HG03060 (cell line): ENCODE measurements at regions not wholly inside any gene's neighbourhood (a gene's known extent, or its start where the extent isn't known, plus 50 kb on each side); places are given as distances from the start of the nearest gene placed in this dataset.
"Not testable (repeated sequence)": the region's sequence is repeated elsewhere in the genome, so short reads cannot be mapped to it uniquely, and the experiment has no call there.

ENCODE experiments used
- ATAC-seq: cut with Tn5 transposase; IDR thresholded peaks from one replicate; pipeline ENCODE4 v1.9.1; 2021; ENCODE audit warnings: low read depth, moderate number of reproducible peaks; ENCODE audit not compliant: unreplicated experiment

GRCh38 chr5:111840036-111840674, 83.2 kb upstream of the NREP start:
- no peak for ATAC-seq

- ATAC-seq, result no peak
Measured at GRCh38 chr5:111839438-111839837, 82.4 kb upstream of the NREP start.

GRCh38 chr5:111836426-111836825, 79.4 kb upstream of the NREP start:
- ATAC-seq, result no peak

GRCh38 chr5:111834926-111835599, 78.1 kb upstream of the NREP start:
- no peak for ATAC-seq

GRCh38 chr5:111830333-111830732, 73.3 kb upstream of the NREP start:
- ATAC-seq, result no peak

- ATAC-seq, result no peak
Measured at GRCh38 chr5:111829701-111830100, 72.7 kb upstream of the NREP start.

- no peak for ATAC-seq
Measured at GRCh38 chr5:111826064-111826463, 69.1 kb upstream of the NREP start.

- no peak for ATAC-seq
Measured at GRCh38 chr5:111820072-111820471, 63.1 kb upstream of the NREP start.

GRCh38 chr5:111819028-111819427, 62.0 kb upstream of the NREP start:
- ATAC-seq, result not testable (repeated sequence)

- ATAC-seq, result no peak
Measured at GRCh38 chr5:111813537-111813936, 56.5 kb upstream of the NREP start.

- ATAC-seq, result no peak
Measured at GRCh38 chr5:111810112-111810511, 53.1 kb upstream of the NREP start.
